Uterus (tissue), 3 donors: ENCODE measurements at regions not wholly inside any gene's neighbourhood (a gene's known extent, or its start where the extent isn't known, plus 50 kb on each side); places are given as distances from the start of the nearest gene placed in this dataset.
"Not testable (repeated sequence)": the region's sequence is repeated elsewhere in the genome, so short reads cannot be mapped to it uniquely, and the experiment has no call there.

Experiments
- DNase-seq, 2 donors: peaks; one replicate each; pipeline ENCODE4 v3.0.0-alpha.2; 2019 to 2020
- H3K27ac ChIP-seq, 2 donors: fragments of 200-600 bp; sonication (generic); 1 replicate in 1 of 2; 2 replicates in 1 of 2; pipeline ENCODE4 v1.5.1; 2016 to 2018
- H3K27me3 ChIP-seq, 2 donors: fragments of 200-600 bp; sonication (generic); one replicate each; pipeline ENCODE4 v1.5.1; 2018 to 2019; ENCODE audit warnings: control low read depth in 1 of 2
- H3K36me3 ChIP-seq, 2 donors: fragments of 200-600 bp; sonication (generic); one replicate each; pipeline ENCODE4 v1.5.1; 2019; ENCODE audit warnings: control low read depth in 1 of 2
- H3K4me1 ChIP-seq, 2 donors: fragments of 200-600 bp; sonication (generic); one replicate each; pipeline ENCODE4 v1.5.1; 2018 to 2019; ENCODE audit warnings: control low read depth in 1 of 2
- H3K4me3 ChIP-seq, 2 donors: fragments of 200-600 bp; sonication (generic); 1 replicate in 1 of 2; 2 replicates in 1 of 2; pipeline ENCODE4 v1.5.1; 2018 to 2019; ENCODE audit warnings: mild to moderate bottlenecking in 1 of 2
- H3K9me3 ChIP-seq, 2 donors: fragments of 200-600 bp; sonication (generic); one replicate each; pipeline ENCODE4 v1.5.1; 2019; ENCODE audit warnings: control low read depth in 1 of 2
- POLR2A ChIP-seq, 2 donors: fragments of 450-650 bp; IDR thresholded peaks; one replicate each; pipeline ENCODE4 v1.6.1; 2016; ENCODE audit warnings: antibody characterized with exemption in 2 of 2, mild to moderate bottlenecking in 1 of 2, moderate library complexity in 1 of 2
- intact Hi-C: fragments of 100-400 bp; cut with DNase I; formaldehyde crosslinking; loops from one replicate; pipeline ENCODE4 v1.15.1; 2023; ENCODE audit warnings: low total_unique reads
- TF ChIP-seq, protein P1 (sequence below), 4 experiments: fragments of 200-600 bp in 2 of 4; fragments of 450-650 bp in 2 of 4; sonication (generic) in 2 of 4; IDR thresholded peaks; one replicate each; pipeline ENCODE4 v1.5.1; 2016 to 2019; ENCODE audit warnings: antibody characterized with exemption in 4 of 4, mild to moderate bottlenecking in 2 of 4, moderate library complexity in 1 of 4
- donor health status: DM: yes; HTN: yes; CAD: no.

DNA sequence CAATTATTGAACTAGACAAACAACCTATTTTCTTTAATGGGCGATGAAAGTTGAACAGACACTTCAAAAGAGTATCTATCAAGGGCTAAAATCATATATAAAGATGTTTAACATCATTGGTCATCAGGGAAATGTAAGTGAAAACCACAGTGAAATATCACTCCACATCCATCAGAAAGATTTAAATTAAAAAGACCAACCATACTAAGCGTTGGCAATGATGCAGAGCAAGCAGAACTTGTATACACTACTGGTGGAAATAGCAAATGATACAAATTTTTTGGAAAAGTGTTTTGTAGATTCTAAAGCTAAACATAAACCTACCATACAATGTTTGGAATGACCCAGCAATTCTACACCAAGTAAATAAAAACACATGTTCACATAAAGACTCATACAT lies 65.9 kb upstream of the THBS1 start:
- no peak for TF ChIP-seq POLR2A (IDR thresholded peaks at IDR 0.05)
- TF ChIP-seq, protein P1, sequence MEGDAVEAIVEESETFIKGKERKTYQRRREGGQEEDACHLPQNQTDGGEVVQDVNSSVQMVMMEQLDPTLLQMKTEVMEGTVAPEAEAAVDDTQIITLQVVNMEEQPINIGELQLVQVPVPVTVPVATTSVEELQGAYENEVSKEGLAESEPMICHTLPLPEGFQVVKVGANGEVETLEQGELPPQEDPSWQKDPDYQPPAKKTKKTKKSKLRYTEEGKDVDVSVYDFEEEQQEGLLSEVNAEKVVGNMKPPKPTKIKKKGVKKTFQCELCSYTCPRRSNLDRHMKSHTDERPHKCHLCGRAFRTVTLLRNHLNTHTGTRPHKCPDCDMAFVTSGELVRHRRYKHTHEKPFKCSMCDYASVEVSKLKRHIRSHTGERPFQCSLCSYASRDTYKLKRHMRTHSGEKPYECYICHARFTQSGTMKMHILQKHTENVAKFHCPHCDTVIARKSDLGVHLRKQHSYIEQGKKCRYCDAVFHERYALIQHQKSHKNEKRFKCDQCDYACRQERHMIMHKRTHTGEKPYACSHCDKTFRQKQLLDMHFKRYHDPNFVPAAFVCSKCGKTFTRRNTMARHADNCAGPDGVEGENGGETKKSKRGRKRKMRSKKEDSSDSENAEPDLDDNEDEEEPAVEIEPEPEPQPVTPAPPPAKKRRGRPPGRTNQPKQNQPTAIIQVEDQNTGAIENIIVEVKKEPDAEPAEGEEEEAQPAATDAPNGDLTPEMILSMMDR (IDR thresholded peaks at IDR 0.05), result no peak
- intact Hi-C loops, result no loop called here
- DNase-seq, result no peak

DNA sequence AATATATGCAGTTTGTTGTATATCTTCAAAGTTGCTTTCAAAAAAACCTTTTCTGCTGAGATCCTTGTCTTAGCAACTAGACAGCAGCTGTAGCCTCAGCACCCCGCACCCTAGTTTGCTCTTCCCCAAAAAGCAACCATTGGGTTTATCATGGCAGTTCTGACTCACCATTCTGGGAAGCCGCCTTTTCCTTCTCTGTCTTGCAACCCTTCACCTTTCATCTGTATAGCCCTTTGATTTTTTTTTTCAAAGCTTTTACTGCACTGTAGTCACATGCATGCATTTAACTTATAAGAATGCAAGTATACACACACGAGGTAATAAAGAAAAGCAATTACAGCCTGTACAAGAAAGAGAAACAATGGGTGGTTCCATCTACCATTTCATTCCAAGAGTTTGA lies 65.1 kb upstream of the THBS1 start:
- H3K36me3 ChIP-seq, result no peaks in the 10 kb centered on the region
- intact Hi-C loops, result no loop called here
- H3K9me3 ChIP-seq, result no peaks in the 10 kb centered on the region
- no peaks in the 10 kb centered on the region for H3K4me1 ChIP-seq
- H3K4me3 ChIP-seq, result no peak overlapping the region
- no peak overlapping the region for H3K27ac ChIP-seq
- H3K27me3 ChIP-seq, result no peaks in the 10 kb centered on the region
- TF ChIP-seq, protein P1 (IDR thresholded peaks at IDR 0.05), result no peak
- no peak for TF ChIP-seq POLR2A (IDR thresholded peaks at IDR 0.05)
- DNase-seq, result no peak

More for the DNA sequence above, 65.9 kb upstream of the THBS1 start:
- no peaks in the 10 kb centered on the region for H3K9me3 ChIP-seq
- H3K36me3 ChIP-seq, result no peaks in the 10 kb centered on the region
- no peak overlapping the region for H3K4me3 ChIP-seq
- H3K27ac ChIP-seq, result no peak overlapping the region
- H3K4me1 ChIP-seq, result no peaks in the 10 kb centered on the region
- H3K27me3 ChIP-seq, result no peaks in the 10 kb centered on the region

DNA sequence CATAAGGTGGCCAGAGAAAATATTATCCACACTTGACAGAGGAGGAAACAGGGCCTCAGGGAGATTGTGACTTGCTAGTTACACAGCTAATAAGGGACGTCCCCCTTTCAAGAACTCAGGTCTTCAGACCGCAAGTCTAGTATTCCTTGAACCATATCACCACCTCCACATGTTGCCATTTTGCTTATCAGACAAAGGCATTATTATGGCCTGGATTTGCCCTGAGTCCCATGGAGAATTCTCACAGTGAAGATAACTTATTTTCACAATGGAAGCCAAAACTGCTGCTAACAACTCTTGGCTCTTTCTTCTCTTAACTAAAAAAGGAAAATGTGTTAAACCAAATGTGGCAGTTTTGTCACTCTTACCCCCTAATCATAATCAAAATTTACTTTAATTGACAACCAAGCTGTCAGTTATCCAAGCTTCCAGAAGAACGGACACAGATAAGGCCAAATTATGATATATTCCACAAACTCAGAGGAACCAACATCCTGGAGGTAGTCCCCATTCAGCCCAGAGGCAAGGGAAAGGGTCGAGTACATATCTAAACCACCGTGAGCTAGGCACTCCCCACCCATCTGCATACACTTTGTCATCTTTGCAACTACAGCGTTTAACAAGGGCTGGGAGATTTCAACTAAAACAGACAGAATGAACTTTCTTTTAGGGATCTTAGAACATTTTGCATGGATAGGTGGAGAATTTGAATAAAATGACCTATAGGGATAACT lies 63.6 kb upstream of the THBS1 start:
- no peaks in the 10 kb centered on the region for H3K9me3 ChIP-seq
- H3K27ac ChIP-seq, result no peak overlapping the region
- TF ChIP-seq, protein P1 (IDR thresholded peaks at IDR 0.05), result no peak
- TF ChIP-seq POLR2A (IDR thresholded peaks at IDR 0.05), result no peak
- no peaks in the 10 kb centered on the region for H3K36me3 ChIP-seq
- DNase-seq, result no peak
- no peaks in the 10 kb centered on the region for H3K27me3 ChIP-seq
- H3K4me3 ChIP-seq, result no peak overlapping the region
- H3K4me1 ChIP-seq, result no peaks in the 10 kb centered on the region
- intact Hi-C loops, result no loop called here

DNA sequence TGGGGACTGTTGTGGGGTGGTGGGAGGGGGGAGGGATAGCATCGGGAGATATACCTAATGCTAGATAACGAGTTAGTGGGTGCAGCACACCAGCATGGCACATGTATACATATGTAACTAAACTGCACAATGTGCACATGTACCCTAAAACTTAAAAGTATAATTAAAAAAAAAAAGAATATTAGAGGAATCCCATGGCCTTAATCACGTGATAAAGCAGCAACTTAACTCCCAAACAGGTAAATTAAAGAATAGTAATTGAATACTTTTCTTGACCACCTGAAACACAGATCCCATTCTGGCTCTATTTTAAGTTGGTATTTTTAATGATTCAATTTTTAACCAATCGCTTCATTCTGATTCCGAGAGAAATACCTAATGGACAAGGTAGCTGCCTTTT lies 56.9 kb upstream of the THBS1 start:
- H3K27ac ChIP-seq, H3K4me3 ChIP-seq, H3K27me3 ChIP-seq, intact Hi-C loops, H3K36me3 ChIP-seq, H3K9me3 ChIP-seq, DNase-seq, H3K4me1 ChIP-seq: not testable (repeated sequence)

DNA sequence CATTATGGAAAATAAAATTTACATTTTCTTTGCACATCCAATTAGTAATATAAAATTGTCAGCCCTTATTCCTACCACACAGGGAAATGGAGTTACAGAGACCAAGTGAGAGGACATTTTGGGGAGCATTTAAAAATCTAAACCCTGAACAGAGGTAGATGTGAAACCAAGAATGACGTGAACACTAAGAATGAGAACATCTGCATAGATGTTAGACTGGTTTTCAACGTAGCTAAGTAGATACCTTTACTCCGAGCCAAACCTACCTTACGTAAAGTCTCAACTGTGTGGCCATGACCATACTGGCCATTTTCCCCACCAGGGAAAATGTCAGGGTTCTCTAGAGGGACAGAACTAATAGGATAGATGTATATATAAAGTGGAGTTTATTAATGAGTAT lies 51.4 kb upstream of the THBS1 start:
- Histone ChIP-seq H3K9me3 (no peaks in the 10 kb centered on the region), H3K27ac (no peak overlapping the region), H3K36me3 (no peaks in the 10 kb centered on the region), H3K4me1 (no peaks in the 10 kb centered on the region), H3K4me3 (no peak overlapping the region), H3K27me3 (no peaks in the 10 kb centered on the region)
- TF ChIP-seq POLR2A (IDR thresholded peaks at IDR 0.05), result no peak
- TF ChIP-seq, protein P1 (IDR thresholded peaks at IDR 0.05), result no peak
- DNase-seq, result no peak
- intact Hi-C loops, result no loop called here
